Dedifferentiated amniotic fluid mesenchymal stem cell (primary cell): ENCODE measurements at regions not wholly inside any gene's neighbourhood (a gene's known extent, or its start where the extent isn't known, plus 50 kb on each side); places are given as distances from the start of the nearest gene placed in this dataset.

Experiments
- DNase-seq: peaks from one replicate; pipeline ENCODE4 v3.0.0-alpha.2; 2016; ENCODE audit errors: extremely low spot score

GRCh38 chrX:9195199-9195880 lies 161.4 kb upstream of the FAM9B start:
- no peak for DNase-seq

DNA sequence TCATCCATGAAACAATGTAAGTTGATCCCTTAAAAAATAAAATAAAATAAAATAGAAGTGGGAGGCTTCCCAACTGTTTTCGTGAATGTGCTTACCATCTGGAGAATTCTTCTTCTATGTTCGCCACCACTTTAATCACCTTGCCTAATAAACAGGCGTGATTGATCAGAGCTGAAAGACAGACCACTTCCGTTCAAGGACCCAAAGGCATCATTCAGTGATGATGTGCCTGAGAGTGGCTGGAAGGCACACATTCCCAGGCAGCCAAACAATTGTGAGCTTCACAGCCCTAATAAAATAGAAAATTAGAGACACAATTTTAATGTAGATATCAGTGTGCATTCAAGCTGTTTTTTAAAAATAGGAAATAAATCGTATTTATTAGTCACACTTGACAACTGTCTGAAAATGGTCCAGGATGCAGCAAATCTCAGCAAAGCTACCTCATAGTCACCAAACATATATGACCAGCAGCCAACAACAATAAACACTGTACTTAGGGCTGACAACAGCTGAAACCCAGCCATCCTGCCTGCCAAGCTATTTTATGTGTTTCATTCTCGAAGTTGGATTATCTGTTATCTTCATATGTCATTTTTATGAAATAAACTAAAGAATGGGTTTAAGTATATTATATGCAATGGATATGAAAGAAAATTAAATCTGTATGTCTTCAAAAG lies 163.2 kb upstream of the FAM9B start:
- DNase-seq, result no peak

- no peak for DNase-seq
These were observed 170.6 kb upstream of the FAM9B start for GRCh38 chrX:9204560-9204959.

DNA sequence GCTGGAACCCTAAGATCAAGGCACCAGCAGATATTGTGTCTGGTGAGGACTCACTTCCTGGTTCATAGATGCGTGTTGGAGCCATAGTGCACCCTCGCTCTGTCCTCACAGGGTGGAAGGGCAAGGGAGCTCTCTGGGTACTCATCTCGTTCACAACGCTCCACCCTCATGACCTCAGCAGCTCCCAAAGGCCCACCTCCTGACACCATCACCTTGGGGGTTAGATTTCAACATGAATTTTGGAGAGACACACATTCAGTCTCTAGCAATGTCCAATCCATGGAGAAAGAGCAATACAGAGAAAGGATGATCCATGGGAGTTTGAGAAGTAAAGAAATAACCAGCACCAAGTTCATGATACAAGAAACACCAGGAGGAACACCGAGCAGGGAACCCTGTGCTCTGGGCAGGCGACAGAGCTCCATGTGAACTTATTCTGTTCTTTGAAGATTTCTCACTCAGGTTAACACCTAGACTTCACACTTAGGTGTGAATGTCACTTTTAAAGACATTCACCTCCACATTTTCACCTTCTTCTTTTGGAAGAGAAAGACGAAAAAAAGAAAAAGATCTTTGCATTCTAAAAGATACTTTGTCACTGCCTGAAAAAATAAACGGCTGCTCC lies 171.8 kb upstream of the FAM9B start:
- no peak for DNase-seq

DNA sequence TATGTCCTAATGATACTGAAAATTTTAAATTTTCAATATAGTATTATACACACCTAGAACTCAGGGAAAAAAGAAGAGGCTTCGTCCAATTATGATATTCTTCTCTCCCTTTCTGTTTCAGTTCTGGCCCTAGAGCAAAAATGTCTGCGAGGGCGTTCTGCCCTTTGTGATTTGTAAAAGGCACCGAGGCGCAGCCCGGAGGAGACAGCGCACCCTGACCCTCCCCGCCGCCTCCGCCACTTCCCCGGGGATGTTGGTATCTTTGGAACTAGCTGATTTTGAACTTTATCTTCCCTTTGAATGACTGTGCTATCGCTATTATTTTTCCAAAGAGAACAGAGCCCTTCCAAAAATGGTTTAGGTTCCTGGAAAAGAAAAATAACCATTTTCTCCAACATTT lies 173.2 kb upstream of the FAM9B start:
- DNase-seq, result no peak

- DNase-seq, result no peak
These were observed 177.3 kb upstream of the FAM9B start for GRCh38 chrX:9211269-9211668.

DNA sequence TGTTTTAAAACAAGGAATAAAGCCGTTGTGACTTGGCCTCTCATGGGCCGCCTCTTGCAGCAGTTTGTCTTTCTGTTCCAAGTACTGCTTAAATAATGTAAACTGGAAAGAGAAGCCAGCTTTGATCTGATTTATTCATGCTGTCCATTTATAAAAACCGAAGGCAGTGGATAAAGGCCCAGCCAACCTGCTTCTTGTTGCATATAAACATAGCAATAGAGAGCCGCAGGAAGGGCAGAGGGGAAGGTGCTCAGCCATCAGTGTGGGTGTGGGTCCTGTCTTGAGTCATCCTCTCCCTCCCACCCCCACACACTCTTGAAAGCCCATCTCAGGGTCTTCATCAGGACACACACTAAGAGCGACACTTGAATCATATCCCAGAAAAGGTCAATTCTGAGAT lies 187.9 kb upstream of the FAM9B start:
- DNase-seq, result no peak

GRCh38 chrX:9222299-9222698 lies 188.4 kb upstream of the FAM9B start:
- DNase-seq, result no peak

- no peak for DNase-seq
These were observed 193.3 kb upstream of the FAM9B start for GRCh38 chrX:9227276-9227675.

- no peak for DNase-seq
These were observed 197.6 kb upstream of the FAM9B start for GRCh38 chrX:9231491-9231890.

DNA sequence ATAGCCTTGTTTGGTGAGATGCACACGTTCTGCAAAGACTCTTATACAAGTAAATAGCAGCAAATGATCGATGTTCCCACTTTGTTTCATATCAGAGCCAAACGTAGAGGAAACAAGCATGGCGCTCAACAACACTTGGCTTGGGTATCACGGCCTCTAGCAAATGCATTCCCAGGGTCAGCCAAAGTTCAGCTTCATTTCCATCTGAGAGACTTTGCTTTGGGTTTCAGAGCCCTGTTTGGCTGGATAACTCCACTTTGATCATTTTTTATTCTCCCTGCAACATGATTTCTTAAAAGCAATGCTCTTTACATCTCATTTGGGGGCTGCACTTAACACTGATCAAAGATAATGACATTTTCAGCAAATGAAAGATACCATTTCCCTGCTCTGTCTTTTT lies 199.2 kb upstream of the FAM9B start:
- DNase-seq, result no peak

GRCh38 chrX:9234315-9234714 lies 200.4 kb upstream of the FAM9B start:
- DNase-seq, result no peak

DNA sequence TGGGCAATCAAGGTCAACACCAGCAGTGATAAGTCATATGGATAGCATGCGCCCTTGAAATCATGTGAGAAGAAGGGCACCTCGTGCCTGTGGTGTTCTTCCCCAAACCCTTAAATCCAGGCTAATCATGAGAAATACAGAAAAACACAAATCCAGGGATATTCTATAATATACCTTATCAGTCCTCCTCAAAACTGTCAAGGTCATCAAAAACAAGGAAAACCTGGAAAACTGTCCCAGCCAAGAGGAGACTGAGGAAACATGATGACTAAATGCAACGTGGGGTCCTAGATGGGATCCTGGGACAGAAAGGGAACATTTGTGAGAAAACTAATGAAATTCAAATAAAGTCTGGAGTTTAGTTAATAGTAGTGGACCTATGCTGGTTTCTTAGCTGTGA lies 201.8 kb upstream of the FAM9B start:
- no peak for DNase-seq

- DNase-seq, result no peak
These were observed 207.0 kb upstream of the FAM9B start for GRCh38 chrX:9240956-9241355.

- no peak for DNase-seq
These were observed 207.5 kb upstream of the FAM9B start for GRCh38 chrX:9241427-9241826.

- no peak for DNase-seq
These were observed 215.3 kb upstream of the FAM9B start for GRCh38 chrX:9249051-9249846.

GRCh38 chrX:9252182-9252581 lies 212.7 kb upstream of the TBL1X start:
- DNase-seq, result no peak

GRCh38 chrX:9253211-9253610 lies 211.6 kb upstream of the TBL1X start:
- DNase-seq, result no peak

GRCh38 chrX:9257718-9258420 lies 207.0 kb upstream of the TBL1X start:
- DNase-seq, result no peak

GRCh38 chrX:9258421-9259104 lies 206.3 kb upstream of the TBL1X start:
- DNase-seq, result no peak

GRCh38 chrX:9260603-9261002 lies 204.3 kb upstream of the TBL1X start:
- no peak for DNase-seq
